Activated naive CD4-positive, alpha-beta T cell treated with anti-CD3 and anti-CD28 coated beads, Interleukin-2, amount 50 U/mL, for 16 hours (primary cell): ENCODE measurements at regions not wholly inside any gene's neighbourhood (a gene's known extent, or its start where the extent isn't known, plus 50 kb on each side); places are given as distances from the start of the nearest gene placed in this dataset.
"Not testable (repeated sequence)": the region's sequence is repeated elsewhere in the genome, so short reads cannot be mapped to it uniquely, and the experiment has no call there.

ENCODE experiments used
- DNase-seq: peaks from one replicate; pipeline ENCODE4 v3.0.0-alpha.2; 2020

GRCh38 chr9:75414371-75415160 lies 326.3 kb downstream of the OSTF1 start:
- no peak for DNase-seq

GRCh38 chr9:75417471-75417870 lies 329.2 kb downstream of the OSTF1 start:
- no peak for DNase-seq

- DNase-seq = no peak
These were observed 330.2 kb downstream of the OSTF1 start for GRCh38 chr9:75418518-75418917.

DNA sequence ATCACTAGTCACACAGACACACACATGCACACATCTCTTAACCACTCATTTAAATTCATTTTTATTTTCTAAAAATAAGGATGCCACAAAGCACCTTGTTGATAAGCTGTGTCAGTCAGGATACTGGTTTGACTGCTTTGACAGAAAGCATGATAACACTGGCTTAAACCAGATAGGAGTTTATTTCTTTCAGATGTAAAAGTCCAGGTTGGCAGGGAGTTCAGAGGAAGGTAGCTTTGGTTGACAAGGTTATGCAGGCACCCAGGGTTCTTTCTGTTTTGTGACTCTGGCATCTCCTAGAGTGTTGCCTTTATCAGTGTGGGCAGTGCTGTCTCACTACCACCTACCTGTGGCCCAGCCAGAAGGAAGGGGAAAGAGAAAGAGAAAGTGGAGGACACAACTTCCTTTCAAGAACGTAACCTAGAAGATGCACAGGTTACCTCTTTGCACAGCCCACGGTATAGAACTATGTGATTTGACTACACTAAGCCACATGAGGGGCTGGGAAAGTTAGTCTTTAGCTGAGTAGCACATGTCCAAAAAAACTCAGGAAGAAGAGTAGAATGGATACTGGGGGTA lies 334.7 kb downstream of the OSTF1 start:
- DNase-seq = no peak

GRCh38 chr9:75429531-75430475 lies 341.5 kb downstream of the OSTF1 start:
- DNase-seq = no peak

DNA sequence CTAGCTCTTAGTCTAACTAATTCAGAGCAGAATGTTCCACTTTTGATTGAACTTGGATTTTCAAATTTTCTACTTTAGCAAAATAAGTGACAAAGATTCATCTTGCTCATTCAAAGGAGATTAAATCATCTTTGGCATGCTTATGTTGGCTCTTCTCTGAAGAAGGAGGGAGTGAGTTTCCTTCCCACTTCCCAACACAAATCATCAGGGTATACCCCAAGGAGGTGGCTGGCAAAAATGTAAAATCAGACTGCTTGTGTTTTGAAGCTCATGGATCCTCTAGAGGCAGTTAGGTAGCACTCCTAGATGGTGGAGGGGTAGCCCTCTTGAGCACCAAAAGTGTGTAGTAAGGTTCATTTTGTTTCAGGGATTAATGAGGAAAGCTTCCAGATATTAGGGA lies 343.1 kb downstream of the OSTF1 start:
- DNase-seq = no peak

- DNase-seq = no peak
These were observed 344.1 kb downstream of the OSTF1 start for GRCh38 chr9:75432386-75432785.

- no peak for DNase-seq
These were observed 344.6 kb downstream of the OSTF1 start for GRCh38 chr9:75432888-75433287.

- DNase-seq = no peak
These were observed 350.4 kb downstream of the OSTF1 start for GRCh38 chr9:75438716-75439115.

DNA sequence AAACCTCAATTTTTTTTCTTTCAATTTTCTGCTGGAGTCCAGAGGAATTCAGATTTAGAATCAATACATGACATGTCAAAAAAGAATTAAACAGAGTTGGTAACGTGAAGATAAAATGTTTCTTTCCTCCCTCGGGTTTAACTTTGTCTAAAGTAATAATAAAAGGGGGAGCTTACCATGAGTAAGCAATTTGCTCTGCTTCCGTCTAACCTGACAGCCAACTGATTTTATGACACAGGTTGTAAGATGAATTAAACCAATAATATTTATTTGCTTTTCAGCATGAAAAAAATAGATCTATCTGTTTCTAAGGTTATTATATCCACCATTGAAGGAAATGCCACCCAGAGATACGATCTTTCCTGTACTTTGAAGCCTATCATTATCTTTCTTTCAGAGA lies 352.6 kb downstream of the OSTF1 start:
- DNase-seq = no peak

DNA sequence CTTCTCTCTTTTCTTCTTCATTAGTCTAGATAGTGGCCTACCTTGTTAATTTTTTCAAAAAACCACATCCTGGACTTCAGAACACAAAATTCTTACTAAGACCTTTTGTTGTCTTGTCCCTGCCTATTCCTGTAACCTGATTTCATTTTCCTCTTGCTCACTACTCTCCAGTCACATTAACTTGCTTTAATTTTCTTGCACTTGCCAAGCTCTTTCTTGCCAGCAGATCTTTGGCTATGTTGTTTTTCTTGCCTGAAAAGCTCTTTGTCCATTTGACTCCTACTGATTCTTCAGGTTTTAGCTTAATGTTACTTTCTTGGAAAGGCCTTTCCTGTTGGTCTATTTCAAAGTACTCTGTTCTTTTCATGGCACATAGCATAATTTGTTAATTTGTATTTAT lies 356.8 kb downstream of the OSTF1 start:
- no peak for DNase-seq

GRCh38 chr9:75447281-75447680 lies 359.0 kb downstream of the OSTF1 start:
- DNase-seq = no peak

- no peak for DNase-seq
These were observed 360.0 kb downstream of the OSTF1 start for GRCh38 chr9:75448281-75448680.

- DNase-seq = no peak
These were observed 360.6 kb downstream of the OSTF1 start for GRCh38 chr9:75448955-75449354.

GRCh38 chr9:75451045-75451444 lies 362.7 kb downstream of the OSTF1 start:
- no peak for DNase-seq

DNA sequence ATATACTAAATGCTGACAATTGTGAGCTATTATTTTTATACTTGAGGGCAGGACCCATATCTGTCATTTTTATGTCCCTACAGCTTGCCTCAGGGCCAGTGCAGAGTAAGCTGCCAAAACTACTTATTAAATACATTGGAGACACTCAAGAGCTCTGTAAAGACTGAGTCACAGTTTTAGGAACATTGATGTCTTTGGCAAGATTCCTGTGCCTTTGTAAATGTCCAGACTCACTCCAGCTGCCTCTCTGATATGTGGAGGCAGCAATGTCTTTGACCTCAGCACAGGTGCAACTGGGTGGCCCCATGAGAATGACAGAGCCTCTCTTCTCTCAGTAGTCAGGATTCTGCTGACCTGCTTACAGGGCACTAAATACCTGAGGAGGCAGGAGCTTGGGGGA lies 363.2 kb downstream of the OSTF1 start:
- DNase-seq = no peak

DNA sequence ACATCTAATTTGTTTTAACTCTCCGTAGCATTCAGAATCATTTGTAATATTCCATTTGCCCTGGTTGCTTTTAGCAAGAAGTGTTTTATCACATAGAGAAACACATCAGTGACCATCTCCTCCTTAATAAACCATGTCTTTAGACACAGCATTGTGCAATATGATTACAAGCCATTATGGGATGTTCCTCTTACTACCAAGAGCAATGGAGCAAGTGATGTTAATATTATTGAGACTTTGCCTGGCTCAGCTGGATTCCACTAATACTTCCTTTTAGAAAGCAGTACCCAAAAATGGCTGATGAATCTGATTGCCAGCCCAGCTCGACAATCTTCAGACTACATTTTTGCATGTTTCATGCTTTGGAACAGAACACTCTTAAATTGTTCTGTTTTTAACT lies 364.2 kb downstream of the OSTF1 start:
- no peak for DNase-seq

DNA sequence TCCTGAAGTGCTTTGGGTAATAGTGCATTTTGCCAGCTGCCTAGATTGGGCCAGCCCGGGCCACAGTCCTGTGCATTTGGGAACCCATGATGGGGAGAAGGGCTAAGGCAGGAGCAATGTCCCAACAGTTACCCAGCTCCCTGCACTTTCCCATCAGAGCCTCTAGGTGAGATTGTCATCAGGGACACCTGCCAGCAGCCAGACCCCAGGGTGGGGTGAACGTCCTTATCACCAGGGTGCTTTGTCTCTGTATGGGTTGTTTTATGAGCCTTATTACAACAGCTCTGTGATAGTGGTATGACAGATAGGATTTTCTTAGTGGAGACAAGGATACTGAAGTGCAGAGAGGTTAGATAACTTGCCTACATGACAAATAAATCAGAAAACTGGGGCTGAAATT lies 365.7 kb downstream of the OSTF1 start:
- DNase-seq = no peak

- DNase-seq = no peak
These were observed 366.6 kb downstream of the OSTF1 start for GRCh38 chr9:75454891-75455290.

DNA sequence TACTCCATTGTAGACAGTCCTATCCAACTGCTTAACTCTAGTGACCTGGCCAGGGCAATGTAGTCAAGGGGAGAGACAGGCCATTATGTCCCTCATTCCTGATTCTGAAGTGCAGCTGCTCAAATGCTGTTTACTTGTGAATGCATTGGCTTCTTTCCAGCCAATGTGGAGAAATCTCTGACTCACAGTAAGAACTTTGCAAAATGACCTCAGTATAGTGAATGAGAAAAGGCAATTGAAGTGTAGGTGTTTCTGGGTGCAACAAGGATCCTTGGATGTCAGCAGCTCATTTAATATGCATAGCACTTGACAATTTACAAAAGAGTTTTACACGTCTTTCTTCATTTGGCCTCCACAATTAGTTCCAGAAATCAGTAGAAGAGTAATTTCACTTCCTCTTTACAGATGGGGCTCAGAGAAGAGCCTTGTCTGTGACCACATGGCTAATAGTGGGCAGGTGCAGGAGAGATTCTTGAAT lies 367.2 kb downstream of the OSTF1 start:
- no peak for DNase-seq

DNA sequence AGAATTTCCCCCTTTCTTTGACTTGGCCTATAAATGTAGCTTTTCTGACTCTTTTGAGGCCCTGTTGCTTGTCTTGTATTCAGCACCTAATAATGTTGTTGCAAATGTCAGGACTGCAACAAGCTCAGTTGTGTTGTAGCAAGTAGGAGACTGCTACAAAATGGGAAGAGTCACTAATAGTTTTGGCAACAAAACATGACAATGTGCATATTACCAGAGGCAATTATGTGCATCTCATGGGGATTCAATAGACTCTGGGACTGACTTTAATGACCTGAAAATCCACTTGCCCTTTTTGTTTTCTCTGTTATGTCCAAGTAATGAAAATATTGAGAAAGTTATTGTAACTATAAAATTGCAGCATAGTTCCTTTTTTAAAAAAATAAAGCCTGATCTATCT lies 368.4 kb downstream of the OSTF1 start:
- DNase-seq = no peak

- no peak for DNase-seq
These were observed 369.2 kb downstream of the OSTF1 start for GRCh38 chr9:75457474-75458011.

DNA sequence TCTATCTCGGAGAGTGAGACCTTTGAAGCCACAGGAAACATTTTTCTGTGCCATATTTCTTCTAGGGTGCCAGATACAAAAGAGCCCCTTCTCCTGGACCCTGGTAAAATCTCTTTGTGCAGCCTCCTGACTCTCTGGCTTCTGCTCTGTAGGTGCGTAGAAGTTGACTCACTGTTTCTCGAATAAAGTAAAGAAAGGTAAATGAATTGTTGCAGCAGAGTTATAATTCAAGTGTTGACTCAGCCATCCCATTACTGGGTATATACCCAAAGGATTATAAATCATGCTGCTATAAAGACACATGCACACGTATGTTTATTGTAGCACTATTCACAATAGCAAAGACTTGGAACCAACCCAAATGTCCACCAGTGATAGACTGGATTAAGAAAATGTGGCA lies 371.0 kb downstream of the OSTF1 start:
- not testable (repeated sequence) for DNase-seq
